Adrenal gland (tissue), 9 donors: ENCODE measurements at regions not wholly inside any gene's neighbourhood (a gene's known extent, or its start where the extent isn't known, plus 50 kb on each side); places are given as distances from the start of the nearest gene placed in this dataset.

Experiments used
- DNase-seq, 7 donors: peaks; one replicate each; pipeline ENCODE4 v3.0.0-alpha.2; 2019 to 2020
- H3K27ac ChIP-seq, 5 donors: fragments of 200-600 bp; sonication (generic) in 4 of 5; 1 replicate in 3 of 5; 2 replicates in 2 of 5; pipeline versions ENCODE4 v1.5.1 to v1.8.0; 2016 to 2020; ENCODE audit warnings: mild to moderate bottlenecking in 1 of 5
- H3K27me3 ChIP-seq: fragments of 200-600 bp; 2 replicates; pipeline ENCODE4 v1.8.0; 2021
- H3K36me3 ChIP-seq, 2 donors: fragments of 200-600 bp; replicated peaks in 1 of 2; 1 replicate in 1 of 2; 2 replicates in 1 of 2; pipeline versions ENCODE4 v1.5.1 to v1.8.0; 2018 to 2022
- H3K4me1 ChIP-seq, 2 donors: fragments of 200-600 bp; replicated peaks in 1 of 2; 1 replicate in 1 of 2; 2 replicates in 1 of 2; pipeline versions ENCODE4 v1.5.1 to v1.8.0; 2018 to 2021
- H3K4me3 ChIP-seq, 4 donors: fragments of 200-600 bp; sonication (generic) in 3 of 4; one replicate each; pipeline ENCODE4 v1.5.1; 2016 to 2018
- H3K9me3 ChIP-seq, 3 donors: fragments of 200-600 bp; sonication (generic) in 1 of 3; replicated peaks in 1 of 3; 1 replicate in 2 of 3; 2 replicates in 1 of 3; pipeline versions ENCODE4 v1.5.1 to v1.8.0; 2016 to 2021
- POLR2A ChIP-seq, 2 donors: fragments of 450-650 bp; IDR thresholded peaks; one replicate each; pipeline ENCODE4 v1.6.1; 2017; ENCODE audit warnings: antibody characterized with exemption in 2 of 2, mild to moderate bottlenecking in 2 of 2, moderate library complexity in 1 of 2
- WGBS, 4 donors: extraction: QIAGEN DNeasy Blood & Tissue Kit in 2 of 4; methylation state at CpG; one replicate each; pipeline versions ENCODE4 v1.1.5 to v1.1.7; 2013 to 2017; 5-methylcytosine and 5-hydroxymethylcytosine counted together
- intact Hi-C, 2 donors: fragments of 100-400 bp; cut with DNase I; formaldehyde crosslinking; loops; one replicate each; pipeline versions ENCODE4 v1.14.1 to v1.15.0; 2022 to 2023
- TF ChIP-seq, protein P1 (sequence below), 6 experiments: fragments of 450-650 bp in 4 of 6; fragments of 200-600 bp in 2 of 6; sonication (generic) in 1 of 6; IDR thresholded peaks; 1 replicate in 5 of 6; 2 replicates in 1 of 6; pipeline versions ENCODE4 v1.5.1 to v1.8.0; 2016 to 2021; ENCODE audit warnings: antibody characterized with exemption in 6 of 6, mild to moderate bottlenecking in 2 of 6, moderate library complexity in 1 of 6
- donor health status: healthy with polysubstance abuse.
- donor health status: Bipolar disorder and iron deficiency.
- donor health status: DM: yes; HTN: yes; CAD: no.
- donor health status: DM: no; HTN: no; CAD: no.
- donor health status: DM: no; HTN: no; CAD: no.

DNA sequence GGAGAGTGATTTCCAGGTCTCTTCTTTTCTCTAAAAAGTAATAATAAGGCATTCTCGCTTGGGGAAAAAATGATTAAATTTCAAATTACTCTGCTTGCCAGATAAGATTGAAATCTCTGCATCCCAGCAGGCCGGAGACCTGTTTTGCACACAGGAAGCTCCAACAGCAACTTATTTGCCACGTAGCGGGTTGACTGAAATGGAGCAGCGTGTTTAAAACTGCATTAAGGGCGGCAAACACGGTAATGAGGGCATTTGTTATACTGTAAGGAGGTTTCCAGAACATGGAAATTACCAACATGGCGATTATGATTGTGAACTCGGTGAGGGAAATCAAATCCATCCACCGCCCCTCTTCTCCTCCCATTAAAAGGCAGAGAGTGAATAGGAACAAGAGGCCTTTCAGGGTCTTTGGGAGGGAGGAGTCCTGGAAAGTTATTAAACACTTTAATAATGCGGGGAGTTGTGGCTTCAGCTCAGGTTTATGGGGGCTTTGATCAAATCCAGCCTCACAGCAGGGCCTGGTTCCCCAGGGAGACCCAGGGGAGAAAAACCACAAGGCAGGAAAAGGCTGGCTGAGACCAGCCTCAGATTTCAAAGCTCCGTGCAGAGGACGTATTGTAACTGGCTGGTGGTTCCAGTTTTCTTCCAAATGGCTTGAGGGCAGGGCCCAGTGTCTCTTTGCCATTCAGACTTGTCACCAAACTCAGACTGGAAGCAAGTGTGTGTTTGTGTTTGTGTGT, 242.3 kb downstream of the TLE3 start:
- DNase-seq: no peak
- H3K9me3 ChIP-seq: no peaks in the 10 kb centered on the region
- TF ChIP-seq, protein P1, sequence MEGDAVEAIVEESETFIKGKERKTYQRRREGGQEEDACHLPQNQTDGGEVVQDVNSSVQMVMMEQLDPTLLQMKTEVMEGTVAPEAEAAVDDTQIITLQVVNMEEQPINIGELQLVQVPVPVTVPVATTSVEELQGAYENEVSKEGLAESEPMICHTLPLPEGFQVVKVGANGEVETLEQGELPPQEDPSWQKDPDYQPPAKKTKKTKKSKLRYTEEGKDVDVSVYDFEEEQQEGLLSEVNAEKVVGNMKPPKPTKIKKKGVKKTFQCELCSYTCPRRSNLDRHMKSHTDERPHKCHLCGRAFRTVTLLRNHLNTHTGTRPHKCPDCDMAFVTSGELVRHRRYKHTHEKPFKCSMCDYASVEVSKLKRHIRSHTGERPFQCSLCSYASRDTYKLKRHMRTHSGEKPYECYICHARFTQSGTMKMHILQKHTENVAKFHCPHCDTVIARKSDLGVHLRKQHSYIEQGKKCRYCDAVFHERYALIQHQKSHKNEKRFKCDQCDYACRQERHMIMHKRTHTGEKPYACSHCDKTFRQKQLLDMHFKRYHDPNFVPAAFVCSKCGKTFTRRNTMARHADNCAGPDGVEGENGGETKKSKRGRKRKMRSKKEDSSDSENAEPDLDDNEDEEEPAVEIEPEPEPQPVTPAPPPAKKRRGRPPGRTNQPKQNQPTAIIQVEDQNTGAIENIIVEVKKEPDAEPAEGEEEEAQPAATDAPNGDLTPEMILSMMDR (IDR thresholded peaks at IDR 0.05): no peak
- TF ChIP-seq POLR2A (IDR thresholded peaks at IDR 0.05): no peak
- H3K36me3 ChIP-seq: no peaks in the 10 kb centered on the region
- no peaks in the 10 kb centered on the region for H3K27me3 ChIP-seq
- no peak overlapping the region for H3K4me3 ChIP-seq
- intact Hi-C loops: no loop called here
- 87 to 92% (median 88%) methylated on average over 13 of the region's 13 CpGs for WGBS, 4 donors
- H3K27ac ChIP-seq: no peak overlapping the region
- H3K4me1 ChIP-seq: no peaks in the 10 kb centered on the region

- Histone ChIP-seq H3K36me3 (no peaks in the 10 kb centered on the region), H3K4me1 (no peaks in the 10 kb centered on the region), H3K9me3 (no peaks in the 10 kb centered on the region), H3K27ac (no peak overlapping the region), H3K4me3 (no peak overlapping the region), H3K27me3 (no peaks in the 10 kb centered on the region)
- DNase-seq: no peak
- WGBS, 4 donors: 76 to 93% (median 86%) methylated on average over 6 of the region's 6 CpGs
- intact Hi-C loops: no loop called here
- no peak for TF ChIP-seq POLR2A (IDR thresholded peaks at IDR 0.05)
- TF ChIP-seq, protein P1 (IDR thresholded peaks at IDR 0.05): no peak
Measured at GRCh38 chr15:69857250-69857649, 240.5 kb downstream of the TLE3 start.

GRCh38 chr15:69857686-69858391, 239.9 kb downstream of the TLE3 start:
- H3K4me1 ChIP-seq: no peaks in the 10 kb centered on the region
- no peaks in the 10 kb centered on the region for H3K27me3 ChIP-seq
- H3K9me3 ChIP-seq: no peaks in the 10 kb centered on the region
- intact Hi-C loops: no loop called here
- no peak overlapping the region for H3K4me3 ChIP-seq
- H3K27ac ChIP-seq: no peak overlapping the region
- no peaks in the 10 kb centered on the region for H3K36me3 ChIP-seq
- 69 to 79% (median 71%) methylated on average over 5 to 10 of the region's 10 CpGs for WGBS, 4 donors
- TF ChIP-seq, protein P1 (IDR thresholded peaks at IDR 0.05): no peak
- no peak for TF ChIP-seq POLR2A (IDR thresholded peaks at IDR 0.05)
- no peak for DNase-seq

DNA sequence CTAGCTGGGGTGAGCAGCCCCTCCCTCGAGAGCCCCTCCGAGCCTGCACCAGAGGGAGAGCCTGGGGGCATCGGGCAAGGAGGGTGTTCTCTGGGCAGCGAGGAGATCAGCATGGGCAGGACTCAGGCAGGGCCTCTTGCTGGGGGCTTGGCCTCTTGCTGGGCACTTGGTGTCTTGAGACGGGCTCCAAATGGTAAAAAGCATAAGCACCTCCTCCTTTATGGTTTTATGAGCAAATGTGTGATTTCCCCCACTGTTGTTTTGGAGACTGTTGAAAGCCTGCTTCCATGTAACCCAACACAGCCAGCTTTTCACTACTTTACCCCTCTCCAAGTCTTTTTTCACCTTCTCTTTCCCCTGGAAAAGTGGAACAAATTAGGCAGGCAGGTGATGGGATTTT, 239.3 kb downstream of the TLE3 start:
- 78 to 92% (median 84%) methylated on average over 2 to 5 of the region's 5 CpGs; no CpG with 5 or more reads in 1 of the 4 donors for WGBS, 4 donors
- Histone ChIP-seq H3K36me3 (no peaks in the 10 kb centered on the region), H3K27ac (no peak overlapping the region), H3K27me3 (no peaks in the 10 kb centered on the region), H3K4me1 (no peaks in the 10 kb centered on the region), H3K9me3 (no peaks in the 10 kb centered on the region), H3K4me3 (no peak overlapping the region)
- intact Hi-C loops: no loop called here
- no peak for DNase-seq
- TF ChIP-seq, protein P1 (IDR thresholded peaks at IDR 0.05): no peak
- TF ChIP-seq POLR2A (IDR thresholded peaks at IDR 0.05): no peak
